ENCODE measurements at regions not wholly inside any gene's neighbourhood (a gene's known extent, or its start where the extent isn't known, plus 50 kb on each side); places are given as distances from the start of the nearest gene placed in this dataset.

DNA sequence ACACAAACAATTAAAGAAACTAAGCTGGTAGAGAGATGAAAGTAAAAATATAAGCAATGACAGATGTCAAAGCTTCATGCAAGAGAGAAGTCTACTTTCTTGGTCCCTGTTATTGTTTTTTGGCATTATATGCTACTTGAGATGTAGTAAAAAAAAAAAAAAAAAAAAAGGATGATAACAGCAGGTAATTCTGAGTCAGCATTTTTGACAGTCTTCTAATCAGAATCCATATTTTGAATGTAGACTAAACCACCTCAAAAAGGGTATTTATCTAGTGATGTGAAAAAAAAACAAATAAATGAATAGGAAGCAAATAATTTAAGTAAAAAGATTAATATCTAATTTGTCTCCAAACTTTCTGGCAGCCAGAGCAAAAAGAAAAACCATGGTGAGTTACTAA is 422.2 kb upstream of the CPEB2 start:
- TF ChIP-seq, protein P1, sequence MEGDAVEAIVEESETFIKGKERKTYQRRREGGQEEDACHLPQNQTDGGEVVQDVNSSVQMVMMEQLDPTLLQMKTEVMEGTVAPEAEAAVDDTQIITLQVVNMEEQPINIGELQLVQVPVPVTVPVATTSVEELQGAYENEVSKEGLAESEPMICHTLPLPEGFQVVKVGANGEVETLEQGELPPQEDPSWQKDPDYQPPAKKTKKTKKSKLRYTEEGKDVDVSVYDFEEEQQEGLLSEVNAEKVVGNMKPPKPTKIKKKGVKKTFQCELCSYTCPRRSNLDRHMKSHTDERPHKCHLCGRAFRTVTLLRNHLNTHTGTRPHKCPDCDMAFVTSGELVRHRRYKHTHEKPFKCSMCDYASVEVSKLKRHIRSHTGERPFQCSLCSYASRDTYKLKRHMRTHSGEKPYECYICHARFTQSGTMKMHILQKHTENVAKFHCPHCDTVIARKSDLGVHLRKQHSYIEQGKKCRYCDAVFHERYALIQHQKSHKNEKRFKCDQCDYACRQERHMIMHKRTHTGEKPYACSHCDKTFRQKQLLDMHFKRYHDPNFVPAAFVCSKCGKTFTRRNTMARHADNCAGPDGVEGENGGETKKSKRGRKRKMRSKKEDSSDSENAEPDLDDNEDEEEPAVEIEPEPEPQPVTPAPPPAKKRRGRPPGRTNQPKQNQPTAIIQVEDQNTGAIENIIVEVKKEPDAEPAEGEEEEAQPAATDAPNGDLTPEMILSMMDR (IDR thresholded peaks at IDR 0.05), result no peak
- no peak for TF ChIP-seq POLR2AphosphoS5 (IDR thresholded peaks at IDR 0.05; ENCODE audit: low read depth, low read length)
- no peak for TF ChIP-seq YY1 (IDR thresholded peaks at IDR 0.05; ENCODE audit: low read depth)
- TF ChIP-seq NRF1 (IDR thresholded peaks at IDR 0.05; ENCODE audit: low read depth, low read length), result no peak
- no peak for TF ChIP-seq FOXJ3 (CRISPR knock-in tag; IDR thresholded peaks at IDR 0.05)
- TF ChIP-seq RCOR1 (IDR thresholded peaks at IDR 0.05; ENCODE audit: low read length), result no peak
- TF ChIP-seq SMC3 (IDR thresholded peaks at IDR 0.05; ENCODE audit: low read depth, low read length), result no peak
- TF ChIP-seq, protein P2, sequence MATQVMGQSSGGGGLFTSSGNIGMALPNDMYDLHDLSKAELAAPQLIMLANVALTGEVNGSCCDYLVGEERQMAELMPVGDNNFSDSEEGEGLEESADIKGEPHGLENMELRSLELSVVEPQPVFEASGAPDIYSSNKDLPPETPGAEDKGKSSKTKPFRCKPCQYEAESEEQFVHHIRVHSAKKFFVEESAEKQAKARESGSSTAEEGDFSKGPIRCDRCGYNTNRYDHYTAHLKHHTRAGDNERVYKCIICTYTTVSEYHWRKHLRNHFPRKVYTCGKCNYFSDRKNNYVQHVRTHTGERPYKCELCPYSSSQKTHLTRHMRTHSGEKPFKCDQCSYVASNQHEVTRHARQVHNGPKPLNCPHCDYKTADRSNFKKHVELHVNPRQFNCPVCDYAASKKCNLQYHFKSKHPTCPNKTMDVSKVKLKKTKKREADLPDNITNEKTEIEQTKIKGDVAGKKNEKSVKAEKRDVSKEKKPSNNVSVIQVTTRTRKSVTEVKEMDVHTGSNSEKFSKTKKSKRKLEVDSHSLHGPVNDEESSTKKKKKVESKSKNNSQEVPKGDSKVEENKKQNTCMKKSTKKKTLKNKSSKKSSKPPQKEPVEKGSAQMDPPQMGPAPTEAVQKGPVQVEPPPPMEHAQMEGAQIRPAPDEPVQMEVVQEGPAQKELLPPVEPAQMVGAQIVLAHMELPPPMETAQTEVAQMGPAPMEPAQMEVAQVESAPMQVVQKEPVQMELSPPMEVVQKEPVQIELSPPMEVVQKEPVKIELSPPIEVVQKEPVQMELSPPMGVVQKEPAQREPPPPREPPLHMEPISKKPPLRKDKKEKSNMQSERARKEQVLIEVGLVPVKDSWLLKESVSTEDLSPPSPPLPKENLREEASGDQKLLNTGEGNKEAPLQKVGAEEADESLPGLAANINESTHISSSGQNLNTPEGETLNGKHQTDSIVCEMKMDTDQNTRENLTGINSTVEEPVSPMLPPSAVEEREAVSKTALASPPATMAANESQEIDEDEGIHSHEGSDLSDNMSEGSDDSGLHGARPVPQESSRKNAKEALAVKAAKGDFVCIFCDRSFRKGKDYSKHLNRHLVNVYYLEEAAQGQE (IDR thresholded peaks at IDR 0.05; ENCODE audit: low read depth, low read length), result no peak
- no peak for TF ChIP-seq NFIC (IDR thresholded peaks at IDR 0.05; ENCODE audit: borderline replicate concordance)
- TF ChIP-seq TAF1 (IDR thresholded peaks at IDR 0.05; ENCODE audit: borderline replicate concordance, low read depth, low read length), result no peak

Data from SK-N-SH (cell line).